ENCODE measurements at regions not wholly inside any gene's neighbourhood (a gene's known extent, or its start where the extent isn't known, plus 50 kb on each side); places are given as distances from the start of the nearest gene placed in this dataset.
"Not testable (repeated sequence)": the region's sequence is repeated elsewhere in the genome, so short reads cannot be mapped to it uniquely, and the experiment has no call there.

GRCh38 chr10:105742923-105743322, 1101.8 kb downstream of the SORCS3 start:
- in situ Hi-C loops (cut with MboI; ENCODE audit: low pct_unique_long_range_greater_than_20kb, low sequenced_read_pairs, unreplicated experiment): no loop called here
- DNase-seq (ENCODE audit: low spot score): no peak
- TF ChIP-seq, protein P1, sequence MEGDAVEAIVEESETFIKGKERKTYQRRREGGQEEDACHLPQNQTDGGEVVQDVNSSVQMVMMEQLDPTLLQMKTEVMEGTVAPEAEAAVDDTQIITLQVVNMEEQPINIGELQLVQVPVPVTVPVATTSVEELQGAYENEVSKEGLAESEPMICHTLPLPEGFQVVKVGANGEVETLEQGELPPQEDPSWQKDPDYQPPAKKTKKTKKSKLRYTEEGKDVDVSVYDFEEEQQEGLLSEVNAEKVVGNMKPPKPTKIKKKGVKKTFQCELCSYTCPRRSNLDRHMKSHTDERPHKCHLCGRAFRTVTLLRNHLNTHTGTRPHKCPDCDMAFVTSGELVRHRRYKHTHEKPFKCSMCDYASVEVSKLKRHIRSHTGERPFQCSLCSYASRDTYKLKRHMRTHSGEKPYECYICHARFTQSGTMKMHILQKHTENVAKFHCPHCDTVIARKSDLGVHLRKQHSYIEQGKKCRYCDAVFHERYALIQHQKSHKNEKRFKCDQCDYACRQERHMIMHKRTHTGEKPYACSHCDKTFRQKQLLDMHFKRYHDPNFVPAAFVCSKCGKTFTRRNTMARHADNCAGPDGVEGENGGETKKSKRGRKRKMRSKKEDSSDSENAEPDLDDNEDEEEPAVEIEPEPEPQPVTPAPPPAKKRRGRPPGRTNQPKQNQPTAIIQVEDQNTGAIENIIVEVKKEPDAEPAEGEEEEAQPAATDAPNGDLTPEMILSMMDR (IDR thresholded peaks at IDR 0.05; ENCODE audit: extremely low read depth, insufficient read depth, missing control alignments): no peak

DNA sequence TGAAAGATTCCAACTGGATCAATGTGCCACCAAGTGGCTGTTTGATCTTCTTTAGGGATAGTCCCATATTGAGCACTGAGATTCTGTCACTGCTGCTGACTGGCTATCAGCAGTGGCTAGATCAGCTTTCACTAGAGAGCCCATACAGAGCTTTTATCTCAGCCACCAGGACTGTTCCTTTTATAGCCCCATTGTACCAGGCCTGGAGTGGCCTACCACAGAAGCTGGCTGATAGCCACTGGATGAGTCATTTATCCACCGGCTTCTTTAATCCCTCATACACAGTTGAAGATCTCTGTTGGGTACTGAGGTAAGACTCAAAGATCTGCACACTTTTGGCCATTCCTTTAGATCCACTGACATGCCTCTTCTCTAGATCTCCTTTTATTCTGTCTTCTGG, 1101.1 kb downstream of the SORCS3 start:
- in situ Hi-C loops (cut with MboI; ENCODE audit: low pct_unique_long_range_greater_than_20kb, low sequenced_read_pairs, unreplicated experiment): no loop called here
- DNase-seq (ENCODE audit: low spot score): no peak
- TF ChIP-seq, protein P1 (IDR thresholded peaks at IDR 0.05; ENCODE audit: extremely low read depth, insufficient read depth, missing control alignments): no peak

DNA sequence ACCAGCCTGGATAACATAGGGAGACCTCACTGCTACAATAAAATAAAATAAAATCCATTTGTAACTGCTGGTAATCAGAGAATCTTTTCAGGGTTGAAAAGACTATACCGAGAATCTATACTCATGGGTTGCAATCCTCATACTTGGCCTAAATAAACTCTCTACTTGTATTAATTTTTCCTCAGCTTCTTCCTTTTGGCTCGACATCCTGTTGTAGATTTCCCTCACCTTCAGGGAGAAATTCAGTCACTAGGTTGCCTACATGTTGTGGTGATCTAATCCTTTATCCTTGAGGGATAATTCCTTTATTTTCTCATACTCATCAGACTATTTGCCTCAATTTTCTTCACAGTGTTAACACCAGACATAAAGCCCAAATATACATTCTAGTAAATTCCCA, 1093.4 kb downstream of the SORCS3 start:
- in situ Hi-C loops (cut with MboI; ENCODE audit: low pct_unique_long_range_greater_than_20kb, low sequenced_read_pairs, unreplicated experiment): no loop called here
- no peak for DNase-seq (ENCODE audit: low spot score)
- TF ChIP-seq, protein P1 (IDR thresholded peaks at IDR 0.05; ENCODE audit: extremely low read depth, insufficient read depth, missing control alignments): no peak

- no peak for DNase-seq (ENCODE audit: low spot score)
- in situ Hi-C loops (cut with MboI; ENCODE audit: low pct_unique_long_range_greater_than_20kb, low sequenced_read_pairs, unreplicated experiment): no loop called here
- TF ChIP-seq, protein P1 (IDR thresholded peaks at IDR 0.05; ENCODE audit: extremely low read depth, insufficient read depth, missing control alignments): no peak
These were observed 1092.8 kb downstream of the SORCS3 start for GRCh38 chr10:105733924-105734323.

- DNase-seq (ENCODE audit: low spot score): no peak
- in situ Hi-C loops (cut with MboI; ENCODE audit: low pct_unique_long_range_greater_than_20kb, low sequenced_read_pairs, unreplicated experiment): no loop called here
- TF ChIP-seq, protein P1 (IDR thresholded peaks at IDR 0.05; ENCODE audit: extremely low read depth, insufficient read depth, missing control alignments): no peak
These were observed 1088.3 kb downstream of the SORCS3 start for GRCh38 chr10:105729428-105729827.

DNA sequence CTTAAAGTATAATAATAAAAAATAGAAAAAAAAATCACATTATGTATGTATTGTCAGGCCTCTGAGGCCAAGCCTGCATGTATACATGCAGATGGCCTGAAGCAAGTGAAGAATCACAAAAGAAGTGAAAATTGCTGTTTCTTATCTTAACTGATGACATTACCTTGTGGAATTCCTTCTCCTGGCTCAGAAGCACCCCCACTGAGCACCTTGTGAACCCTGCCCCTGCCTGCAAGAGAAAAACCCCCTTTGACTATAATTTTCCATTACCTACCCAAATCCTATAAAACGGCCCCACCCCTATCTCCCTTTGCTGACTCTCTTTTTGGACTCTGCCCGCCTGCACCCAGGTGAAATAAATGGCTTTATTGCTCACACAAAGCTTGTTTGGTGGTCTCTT, 1086.5 kb downstream of the SORCS3 start:
- in situ Hi-C loops (cut with MboI; ENCODE audit: low pct_unique_long_range_greater_than_20kb, low sequenced_read_pairs, unreplicated experiment); DNase-seq (ENCODE audit: low spot score): not testable (repeated sequence)

DNA sequence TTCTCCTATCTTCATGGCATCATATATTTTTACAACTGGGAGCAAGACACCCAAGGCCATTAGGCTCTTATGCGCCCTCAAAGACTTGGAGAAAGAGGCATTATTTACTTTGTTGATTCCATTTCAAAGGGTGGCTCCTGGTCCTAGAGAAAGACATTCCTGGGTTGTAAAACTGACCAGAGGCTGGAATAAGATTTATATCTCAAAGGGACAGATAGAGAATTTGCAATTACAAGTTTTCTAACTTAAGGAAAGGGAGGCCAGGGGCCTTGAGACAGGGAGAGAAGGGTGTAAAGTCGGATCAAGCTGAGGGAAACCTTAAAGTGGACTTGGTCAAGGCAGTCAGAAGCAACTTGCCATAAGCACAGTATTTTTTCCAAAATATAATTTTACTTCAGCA, 1086.0 kb downstream of the SORCS3 start:
- DNase-seq (ENCODE audit: low spot score): no peak
- in situ Hi-C loops (cut with MboI; ENCODE audit: low pct_unique_long_range_greater_than_20kb, low sequenced_read_pairs, unreplicated experiment): no loop called here

More for the DNA sequence above, 1086.0 kb downstream of the SORCS3 start:
- TF ChIP-seq, protein P1 (IDR thresholded peaks at IDR 0.05; ENCODE audit: extremely low read depth, insufficient read depth, missing control alignments): no peak

All from GM13977 (cell line).